Mucosa of descending colon (tissue), 3 donors: ENCODE measurements at regions not wholly inside any gene's neighbourhood (a gene's known extent, or its start where the extent isn't known, plus 50 kb on each side); places are given as distances from the start of the nearest gene placed in this dataset.
"Not testable (repeated sequence)": the region's sequence is repeated elsewhere in the genome, so short reads cannot be mapped to it uniquely, and the experiment has no call there.

Source experiments
- ATAC-seq: fragments of 200-7000 bp; cut with Tn5 transposase; one replicate; pipeline ENCODE4 v1.9.1; 2020; ENCODE audit warnings: mild to moderate bottlenecking, moderate library complexity
- DNase-seq, 3 donors: peaks; one replicate each; pipeline ENCODE4 v3.0.0-alpha.2; 2020
- H3K36me3 ChIP-seq: fragments of 200-600 bp; one replicate; pipeline ENCODE4 v1.8.0; 2021; ENCODE audit warnings: low read depth, mild to moderate bottlenecking
- H3K4me1 ChIP-seq: fragments of 200-600 bp; one replicate; pipeline ENCODE4 v1.8.0; 2021; ENCODE audit warnings: low read depth, mild to moderate bottlenecking
- H3K4me3 ChIP-seq: fragments of 200-600 bp; one replicate; pipeline ENCODE4 v1.8.0; 2021; ENCODE audit warnings: mild to moderate bottlenecking
- H3K9me3 ChIP-seq: fragments of 200-600 bp; one replicate; pipeline ENCODE4 v1.8.0; 2021; ENCODE audit warnings: mild to moderate bottlenecking
- CTCF ChIP-seq: fragments of 200-600 bp; IDR thresholded peaks from one replicate; pipeline ENCODE4 v1.8.0; 2022; ENCODE audit warnings: antibody characterized with exemption, mild to moderate bottlenecking
- intact Hi-C, 2 donors: fragments of 100-400 bp; cut with DNase I in 1 of 2; cut with micrococcal nuclease in 1 of 2; formaldehyde crosslinking; loops; one replicate each; pipeline versions ENCODE4 v1.11.0 to v1.11.1; 2022; cut with DNase I, micrococcal nuclease
- donor health status: DM: no; HTN: no; CAD: no; lungs with moderate emphysema.
- donor health status: DM: no; HTN: no; CAD: no.
- donor health status: DM: no; HTN: yes; CAD: no.

GRCh38 chr2:195552581-195552980 lies 104.4 kb upstream of the SLC39A10 start:
- ATAC-seq = no peak

GRCh38 chr2:195548198-195548940 lies 108.7 kb upstream of the SLC39A10 start:
- Histone ChIP-seq H3K4me3 (no peak overlapping the region), H3K36me3 (no peaks in the 10 kb centered on the region), H3K4me1 (no peaks in the 10 kb centered on the region), H3K9me3 (no peaks in the 10 kb centered on the region)
- DNase-seq (no peak), ATAC-seq (peak; percentile 60)
- TF ChIP-seq CTCF = no peak
- intact Hi-C loops = no loop called here

More at GRCh38 chr2:195552581-195552980, 104.4 kb upstream of the SLC39A10 start:
- intact Hi-C loops = no loop called here
- no peak for DNase-seq
- Histone ChIP-seq H3K4me3 (no peak overlapping the region), H3K36me3 (no peaks in the 10 kb centered on the region), H3K9me3 (no peaks in the 10 kb centered on the region), H3K4me1 (no peaks in the 10 kb centered on the region)
- no peak for TF ChIP-seq CTCF

GRCh38 chr2:195547268-195547840 lies 109.7 kb upstream of the SLC39A10 start:
- H3K9me3 ChIP-seq, intact Hi-C loops, H3K4me1 ChIP-seq, DNase-seq, H3K36me3 ChIP-seq, ATAC-seq, H3K4me3 ChIP-seq: not testable (repeated sequence)

GRCh38 chr2:195545811-195546210 lies 111.2 kb upstream of the SLC39A10 start:
- no peak for ATAC-seq
- H3K36me3 ChIP-seq = no peaks in the 10 kb centered on the region
- DNase-seq = no peak
- no peaks in the 10 kb centered on the region for H3K9me3 ChIP-seq
- no peak overlapping the region for H3K4me3 ChIP-seq
- H3K4me1 ChIP-seq = no peaks in the 10 kb centered on the region
- intact Hi-C loops = no loop called here
- no peak for TF ChIP-seq CTCF

- DNase-seq = no peak
- intact Hi-C loops = no loop called here
- Histone ChIP-seq H3K36me3 (no peaks in the 10 kb centered on the region), H3K4me3 (no peak overlapping the region), H3K4me1 (no peaks in the 10 kb centered on the region), H3K9me3 (no peaks in the 10 kb centered on the region)
- ATAC-seq = peak; percentile 93
- TF ChIP-seq CTCF = no peak
Observed at GRCh38 chr2:195543902-195544894, 112.8 kb upstream of the SLC39A10 start.
